GM12878 (cell line): ENCODE measurements at regions not wholly inside any gene's neighbourhood (a gene's known extent, or its start where the extent isn't known, plus 50 kb on each side); places are given as distances from the start of the nearest gene placed in this dataset.

Experiments
- ATAC-seq: fragments of 200-7000 bp; cut with Tn5 transposase; 3 replicates; pipeline ENCODE4 v1.9.1; 2020; ENCODE audit warnings: mild to moderate bottlenecking, moderate library complexity
- BruUV-seq: library from RNA; stranded (reverse); fragments of 400-500 nt; replicated peaks from 2 replicates; lab custom pipeline; 2021; lab: Mats Ljungman, UMichigan
- CTCF ChIA-PET: fragments of 300-600 bp; sonication (Branson Sonifier 250); formaldehyde crosslinking; extraction: SDS; loops from one replicate; lab custom pipeline; 2021; ENCODE audit warnings: inconsistent platforms; lab: Yijun Ruan, JAX
- POLR2A ChIA-PET: fragments of 350-600 bp; formaldehyde crosslinking; extraction: SDS; loops from one replicate; lab custom pipeline; 2021; ENCODE audit warnings: inconsistent platforms; lab: Charles Lee
- RAD21 ChIA-PET: fragments of 300-600 bp; sonication (Branson Sonifier 250); formaldehyde crosslinking; loops from one replicate; lab custom pipeline; 2023; ENCODE audit warnings: antibody characterized with exemption; ENCODE audit not compliant: unreplicated experiment; lab: Charles Lee
- SMC1A ChIA-PET: fragments of 300-600 bp; sonication (Branson Sonifier 250); formaldehyde crosslinking; loops from one replicate; lab custom pipeline; 2023; ENCODE audit not compliant: unreplicated experiment, uncharacterized antibody; lab: Charles Lee
- DNase-seq: peaks from one replicate; pipeline ENCODE4 v3.0.0-alpha.2; 2011; ENCODE audit warnings: low read depth, low spot score
- FAIRE-seq: peaks from 3 replicates; lab custom pipeline; 2011; peaks lifted over from hg19 to GRCh38; lab: Jason Lieb, UNC
- H2AFZ ChIP-seq: 2 replicates; pipeline ENCODE4 v1.6.0; 2011; ENCODE audit warnings: low read depth, low read length, control low read depth; ENCODE audit not compliant: control insufficient read depth
- H3K27ac ChIP-seq: 2 replicates; pipeline ENCODE4 v1.5.1; 2011; ENCODE audit warnings: control low read depth; ENCODE audit not compliant: control insufficient read depth, insufficient read depth
- H3K27me3 ChIP-seq, 2 experiments: replicated peaks in 1 of 2; 2 replicates each; pipeline versions ENCODE4 v1.6.0 to v1.6.1; 2011; ENCODE audit warnings: low read length in 1 of 2; ENCODE audit not compliant: control insufficient read depth in 2 of 2, insufficient read depth in 2 of 2
- H3K36me3 ChIP-seq, 2 experiments: 2 replicates each; pipeline ENCODE4 v1.5.1; 2011; ENCODE audit warnings: low read length in 1 of 2; ENCODE audit not compliant: control insufficient read depth in 2 of 2, insufficient read depth in 2 of 2
- H3K4me1 ChIP-seq: 2 replicates; pipeline ENCODE4 v1.6.1; 2011; ENCODE audit warnings: mild to moderate bottlenecking, low read length, moderate library complexity, mixed read lengths; ENCODE audit not compliant: control insufficient read depth, insufficient read depth
- H3K4me2 ChIP-seq: 2 replicates; pipeline ENCODE4 v1.6.0; 2011; ENCODE audit warnings: control low read depth; ENCODE audit not compliant: control insufficient read depth, insufficient read depth
- H3K4me3 ChIP-seq: fragments of 200-600 bp; sonication (generic); 2 replicates; pipeline ENCODE4 v1.5.1; 2016
- H3K79me2 ChIP-seq: 2 replicates; pipeline ENCODE4 v1.6.0; 2011; ENCODE audit warnings: low read length; ENCODE audit not compliant: control insufficient read depth, insufficient read depth
- H3K9ac ChIP-seq: 2 replicates; pipeline ENCODE4 v1.8.0; 2011; ENCODE audit warnings: low read length, control low read depth, mixed read lengths; ENCODE audit not compliant: control insufficient read depth, insufficient read depth
- H3K9me3 ChIP-seq: replicated peaks from 3 replicates; pipeline ENCODE4 v1.5.1; 2011; ENCODE audit warnings: mild to moderate bottlenecking, low read length; ENCODE audit not compliant: control insufficient read depth, insufficient read depth
- H4K20me1 ChIP-seq: 2 replicates; pipeline ENCODE4 v1.6.0; 2011; ENCODE audit not compliant: control insufficient read depth, insufficient read depth
- ATF3 ChIP-seq: IDR thresholded peaks from 2 replicates; pipeline ENCODE4 v1.6.1; 2011; ENCODE audit warnings: low read depth, mild to moderate bottlenecking, low read length, moderate library complexity, borderline replicate concordance; ENCODE audit errors: extremely low read depth
- ATF7 ChIP-seq: fragments of 450-650 bp; IDR thresholded peaks from 2 replicates; pipeline ENCODE4 v1.6.1; 2016; ENCODE audit warnings: low read depth, mild to moderate bottlenecking
- BCLAF1 ChIP-seq: fragments of 450-650 bp; IDR thresholded peaks from 2 replicates; pipeline ENCODE4 v1.6.1; 2017; ENCODE audit warnings: antibody characterized with exemption, mild to moderate bottlenecking, moderate library complexity
- CHD1 ChIP-seq: IDR thresholded peaks from 2 replicates; pipeline ENCODE4 v1.6.1; 2012; ENCODE audit warnings: low read depth, low read length, improper control_type of control experiment
- DPF2 ChIP-seq: fragments of 450-650 bp; IDR thresholded peaks from 2 replicates; pipeline ENCODE4 v1.6.1; 2017; ENCODE audit warnings: mild to moderate bottlenecking
- EED ChIP-seq: sonication (generic); IDR thresholded peaks from 2 replicates; pipeline ENCODE4 v1.6.1; 2016; ENCODE audit warnings: antibody characterized with exemption, low read depth
- EGR1 ChIP-seq, 2 experiments: IDR thresholded peaks; 1 replicate in 1 of 2; 2 replicates in 1 of 2; pipeline ENCODE4 v1.6.1; 2011 to 2012; ENCODE audit warnings: low read depth in 2 of 2, low read length in 2 of 2, borderline replicate concordance in 1 of 2, mild to moderate bottlenecking in 1 of 2, moderate library complexity in 1 of 2
- EZH2 ChIP-seq: IDR thresholded peaks from 2 replicates; pipeline ENCODE4 v1.6.1; 2012; ENCODE audit warnings: low read depth, mild to moderate bottlenecking, control low read depth, inconsistent platforms, low read length, borderline replicate concordance; ENCODE audit not compliant: control insufficient read depth
- MTA3 ChIP-seq: IDR thresholded peaks from 2 replicates; pipeline ENCODE4 v1.6.1; 2012; ENCODE audit warnings: low read length, inconsistent platforms, borderline replicate concordance
- MYB ChIP-seq: fragments of 150-350 bp; IDR thresholded peaks from 2 replicates; pipeline ENCODE4 v1.6.1; 2014; ENCODE audit warnings: mild to moderate bottlenecking, low read depth, low read length, borderline replicate concordance
- NR2F1 ChIP-seq: fragments of 450-650 bp; conservative IDR thresholded peaks from 2 replicates; pipeline ENCODE4 v1.6.1; 2017; ENCODE audit warnings: mild to moderate bottlenecking
- NRF1 ChIP-seq: conservative IDR thresholded peaks from 2 replicates; pipeline ENCODE4 v1.6.1; 2011; ENCODE audit warnings: mild to moderate bottlenecking, low read depth, low read length, improper control_type of control experiment
- PBX3 ChIP-seq: IDR thresholded peaks from 2 replicates; pipeline ENCODE4 v1.6.1; 2011; ENCODE audit warnings: mild to moderate bottlenecking, low read depth, low read length, moderate library complexity; ENCODE audit not compliant: insufficient replicate concordance
- RFX5 ChIP-seq: IDR thresholded peaks from 2 replicates; pipeline ENCODE4 v1.6.1; 2011; ENCODE audit warnings: low read depth, low read length, improper control_type of control experiment
- SMAD1 ChIP-seq: fragments of 450-650 bp; IDR thresholded peaks from 2 replicates; pipeline ENCODE4 v1.6.1; 2018; ENCODE audit warnings: mild to moderate bottlenecking, low read depth; ENCODE audit not compliant: partially characterized antibody
- TCF7 ChIP-seq: IDR thresholded peaks from 2 replicates; pipeline ENCODE4 v1.6.1; 2014; ENCODE audit warnings: antibody characterized with exemption, borderline replicate concordance
- ZZZ3 ChIP-seq: IDR thresholded peaks from 2 replicates; pipeline ENCODE4 v1.6.1; 2011; ENCODE audit warnings: low read depth; ENCODE audit not compliant: control insufficient read depth, insufficient read length
- WGBS: methylation state at CpG from one replicate; pipeline ENCODE4 v1.1.6; 2016; ENCODE audit warnings: low lambda C conversion rate; ENCODE audit not compliant: insufficient replicate concordance, insufficient coverage; ENCODE audit errors: missing lambda C conversion rate; 5-methylcytosine and 5-hydroxymethylcytosine counted together
- in situ Hi-C: fragments of 300-500 bp; cut with MboI; formaldehyde crosslinking; loops from 9 replicates; pipeline ENCODE4 v1.14.3; 2018; ENCODE audit warnings: mixed read lengths
- intact Hi-C: fragments of 100-400 bp; cut with micrococcal nuclease; formaldehyde crosslinking; loops from one replicate; pipeline ENCODE4 v1.14.2; 2022; ENCODE audit not compliant: unreplicated experiment
- TF ChIP-seq, protein P1 (sequence below): fragments of 450-650 bp; IDR thresholded peaks from 2 replicates; pipeline ENCODE4 v1.6.1; 2017; ENCODE audit warnings: mild to moderate bottlenecking
- TF ChIP-seq, protein P2 (sequence below): IDR thresholded peaks from 2 replicates; pipeline ENCODE4 v1.6.1; 2012; ENCODE audit warnings: low read depth, low read length, improper control_type of control experiment

DNA sequence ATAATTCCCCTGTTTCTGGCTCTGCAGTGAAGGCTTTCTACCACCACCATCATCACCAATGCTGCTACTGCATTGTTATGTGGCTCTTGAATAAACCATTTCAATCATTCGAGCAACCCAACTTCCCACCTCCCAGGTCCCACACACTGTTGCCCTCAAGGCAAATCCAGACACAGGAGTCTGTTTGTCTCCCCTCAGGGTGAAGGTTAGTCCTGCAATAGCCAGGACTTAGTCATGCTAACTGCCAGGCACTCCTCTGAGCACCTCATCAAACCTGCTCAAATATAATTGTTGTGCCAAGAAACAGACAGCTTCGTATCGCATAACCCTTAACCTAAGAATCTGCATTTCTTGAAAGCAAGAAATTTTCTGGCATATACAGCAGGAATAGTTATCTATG lies 213.2 kb downstream of the KDR start:
- TF ChIP-seq BCLAF1 (no peak), DPF2 (no peak), ATF3 (no peak), ATF7 (no peak), NR2F1 (no peak), MTA3 (no peak), EGR1 (IDR thresholded peaks at IDR 0.05; ENCODE audit: borderline replicate concordance in 1 of 2, low read depth in 2 of 2, low read length in 2 of 2) (no peak), RFX5 (no peak), CHD1 (no peak), ZZZ3 (no peak), EED (no peak), TCF7 (no peak), MYB (no peak), NRF1 (no peak), PBX3 (no peak), SMAD1 (no peak), EZH2 (no peak)
- TF ChIP-seq, protein P1, sequence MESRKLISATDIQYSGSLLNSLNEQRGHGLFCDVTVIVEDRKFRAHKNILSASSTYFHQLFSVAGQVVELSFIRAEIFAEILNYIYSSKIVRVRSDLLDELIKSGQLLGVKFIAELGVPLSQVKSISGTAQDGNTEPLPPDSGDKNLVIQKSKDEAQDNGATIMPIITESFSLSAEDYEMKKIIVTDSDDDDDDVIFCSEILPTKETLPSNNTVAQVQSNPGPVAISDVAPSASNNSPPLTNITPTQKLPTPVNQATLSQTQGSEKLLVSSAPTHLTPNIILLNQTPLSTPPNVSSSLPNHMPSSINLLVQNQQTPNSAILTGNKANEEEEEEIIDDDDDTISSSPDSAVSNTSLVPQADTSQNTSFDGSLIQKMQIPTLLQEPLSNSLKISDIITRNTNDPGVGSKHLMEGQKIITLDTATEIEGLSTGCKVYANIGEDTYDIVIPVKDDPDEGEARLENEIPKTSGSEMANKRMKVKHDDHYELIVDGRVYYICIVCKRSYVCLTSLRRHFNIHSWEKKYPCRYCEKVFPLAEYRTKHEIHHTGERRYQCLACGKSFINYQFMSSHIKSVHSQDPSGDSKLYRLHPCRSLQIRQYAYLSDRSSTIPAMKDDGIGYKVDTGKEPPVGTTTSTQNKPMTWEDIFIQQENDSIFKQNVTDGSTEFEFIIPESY, result no peak
- TF ChIP-seq, protein P2, sequence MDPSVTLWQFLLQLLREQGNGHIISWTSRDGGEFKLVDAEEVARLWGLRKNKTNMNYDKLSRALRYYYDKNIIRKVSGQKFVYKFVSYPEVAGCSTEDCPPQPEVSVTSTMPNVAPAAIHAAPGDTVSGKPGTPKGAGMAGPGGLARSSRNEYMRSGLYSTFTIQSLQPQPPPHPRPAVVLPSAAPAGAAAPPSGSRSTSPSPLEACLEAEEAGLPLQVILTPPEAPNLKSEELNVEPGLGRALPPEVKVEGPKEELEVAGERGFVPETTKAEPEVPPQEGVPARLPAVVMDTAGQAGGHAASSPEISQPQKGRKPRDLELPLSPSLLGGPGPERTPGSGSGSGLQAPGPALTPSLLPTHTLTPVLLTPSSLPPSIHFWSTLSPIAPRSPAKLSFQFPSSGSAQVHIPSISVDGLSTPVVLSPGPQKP, result no peak
- no peaks in the 10 kb centered on the region for H3K9me3 ChIP-seq
- DNase-seq, result no peak
- WGBS, result 79% methylated on average over 3 of the region's 3 CpGs
- no peak overlapping the region for H3K4me3 ChIP-seq
- intact Hi-C loops (no loop called here), in situ Hi-C loops (no loop called here)
- H3K27me3 ChIP-seq, result no peaks in the 10 kb centered on the region
- no peak overlapping the region for H3K9ac ChIP-seq
- no TSS peak for BruUV-seq
- RAD21 ChIA-PET, result no interaction called here
- FAIRE-seq, result no peak
- no peak overlapping the region for H2AFZ ChIP-seq
- no peak overlapping the region for H3K27ac ChIP-seq
- H3K4me2 ChIP-seq, result no peak overlapping the region
- no peaks in the 10 kb centered on the region for H4K20me1 ChIP-seq
- H3K4me1 ChIP-seq, result no peaks in the 10 kb centered on the region
- no peaks in the 10 kb centered on the region for H3K36me3 ChIP-seq
- SMC1A ChIA-PET, result no interaction called here
- no peak for ATAC-seq
- no peaks in the 10 kb centered on the region for H3K79me2 ChIP-seq
- CTCF ChIA-PET, result no interaction called here
- POLR2A ChIA-PET, result no interaction called here
